OCI-LY1 (cell line): ENCODE measurements at regions not wholly inside any gene's neighbourhood (a gene's known extent, or its start where the extent isn't known, plus 50 kb on each side); places are given as distances from the start of the nearest gene placed in this dataset.

Source experiments
- H2AFZ ChIP-seq: fragments of 200-600 bp; sonication (generic), shearing (Covaris generic); 2 replicates; pipeline ENCODE4 v1.6.0; 2014; ENCODE audit warnings: antibody characterized with exemption, mild to moderate bottlenecking, low read length
- H3F3A ChIP-seq: fragments of 200-600 bp; sonication (generic), shearing (Covaris generic); 2 replicates; pipeline ENCODE4 v1.6.0; 2014; ENCODE audit warnings: mild to moderate bottlenecking, antibody characterized with exemption, low read length, moderate library complexity; ENCODE audit not compliant: insufficient read depth
- H3K27ac ChIP-seq: fragments of 200-600 bp; sonication (generic); 2 replicates; pipeline ENCODE4 v1.5.1; 2014; ENCODE audit warnings: low read length, mixed run types, mild to moderate bottlenecking, low read depth; ENCODE audit not compliant: poor library complexity, severe bottlenecking
- H3K27me3 ChIP-seq: fragments of 200-600 bp; sonication (generic); 2 replicates; pipeline ENCODE4 v1.6.0; 2014; ENCODE audit warnings: antibody characterized with exemption, mild to moderate bottlenecking, low read length, moderate library complexity; ENCODE audit not compliant: insufficient read depth
- H3K36me3 ChIP-seq: fragments of 200-600 bp; sonication (generic); 2 replicates; pipeline ENCODE4 v1.6.1; 2014; ENCODE audit warnings: mild to moderate bottlenecking, antibody characterized with exemption, low read length, moderate library complexity, mixed read lengths; ENCODE audit not compliant: insufficient read depth
- H3K4me1 ChIP-seq: fragments of 200-600 bp; sonication (generic); 2 replicates; pipeline ENCODE4 v1.5.1; 2014; ENCODE audit warnings: mild to moderate bottlenecking, low read length, moderate library complexity; ENCODE audit not compliant: insufficient read depth, severe bottlenecking
- H3K4me2 ChIP-seq: fragments of 200-600 bp; sonication (generic), shearing (Covaris generic); 2 replicates; pipeline ENCODE4 v1.6.1; 2014; ENCODE audit warnings: low read length
- H3K4me3 ChIP-seq: fragments of 200-600 bp; sonication (generic); 2 replicates; pipeline ENCODE4 v1.5.1; 2014; ENCODE audit warnings: low read length, low read depth, mild to moderate bottlenecking, mixed read lengths; ENCODE audit not compliant: poor library complexity, severe bottlenecking
- H3K79me2 ChIP-seq: fragments of 200-600 bp; shearing (Covaris generic); 2 replicates; pipeline ENCODE4 v1.6.1; 2016; ENCODE audit warnings: mixed run types, low read length, mixed read lengths; ENCODE audit not compliant: insufficient read depth
- H3K9ac ChIP-seq: fragments of 200-600 bp; sonication (generic), shearing (Covaris generic); 2 replicates; pipeline ENCODE4 v1.6.1; 2014; ENCODE audit warnings: mild to moderate bottlenecking, low read length, mixed read lengths
- H3K9me2 ChIP-seq: fragments of 200-600 bp; sonication (generic), shearing (Covaris generic); 2 replicates; pipeline ENCODE4 v1.6.1; 2014; ENCODE audit warnings: low read depth, mild to moderate bottlenecking, low read length, mixed read lengths
- H3K9me3 ChIP-seq: fragments of 200-600 bp; shearing (Covaris generic); 2 replicates; pipeline ENCODE4 v1.6.1; 2014; ENCODE audit warnings: low read length, mixed read lengths
- H4K20me1 ChIP-seq: fragments of 200-600 bp; sonication (generic), shearing (Covaris generic); 2 replicates; pipeline ENCODE4 v1.6.0; 2016; ENCODE audit warnings: mild to moderate bottlenecking, low read length; ENCODE audit not compliant: insufficient read depth
- CTCF ChIP-seq: fragments of 200-600 bp; sonication (generic), shearing (Covaris generic); IDR thresholded peaks from 2 replicates; pipeline ENCODE4 v1.5.1; 2017; ENCODE audit warnings: mild to moderate bottlenecking, antibody characterized with exemption, low read length, moderate library complexity, mixed read lengths
- EZH2 ChIP-seq: fragments of 200-600 bp; sonication (generic), shearing (Covaris generic); IDR thresholded peaks from 2 replicates; pipeline ENCODE4 v1.8.0; 2017; ENCODE audit warnings: borderline replicate concordance, mixed run types, mild to moderate bottlenecking, antibody characterized with exemption, low read length, moderate library complexity, mixed read lengths

GRCh38 chr19:56927791-56928207 lies 87.3 kb upstream of the PEG3 start:
- no peaks in the 10 kb centered on the region for H3K9me2 ChIP-seq

GRCh38 chr19:56930647-56931535 lies 90.4 kb upstream of the PEG3 start:
- no peaks in the 10 kb centered on the region for H3K27me3 ChIP-seq
- no peak overlapping the region for H3K9ac ChIP-seq
- no peaks in the 10 kb centered on the region for H3K79me2 ChIP-seq
- no peaks in the 10 kb centered on the region for H3K4me1 ChIP-seq
- H3K27ac ChIP-seq, result no peak overlapping the region
- H4K20me1 ChIP-seq, result no peaks in the 10 kb centered on the region
- TF ChIP-seq EZH2 (no peak), CTCF (no peak)
- H3K4me3 ChIP-seq, result no peak overlapping the region
- no peaks in the 10 kb centered on the region for H3K9me2 ChIP-seq
- no peaks in the 10 kb centered on the region for H3K36me3 ChIP-seq
- H3F3A ChIP-seq, result no peaks in the 10 kb centered on the region
- no peak overlapping the region for H3K4me2 ChIP-seq
- H3K9me3 ChIP-seq, result no peaks in the 10 kb centered on the region
- no peak overlapping the region for H2AFZ ChIP-seq

More at GRCh38 chr19:56927791-56928207, 87.3 kb upstream of the PEG3 start:
- Histone ChIP-seq H3K9me3 (no peaks in the 10 kb centered on the region), H3K79me2 (no peaks in the 10 kb centered on the region), H4K20me1 (no peaks in the 10 kb centered on the region), H3K4me2 (no peak overlapping the region), H3K9ac (no peak overlapping the region), H3K4me1 (no peaks in the 10 kb centered on the region), H3F3A (no peaks in the 10 kb centered on the region), H3K36me3 (no peaks in the 10 kb centered on the region), H3K27me3 (no peaks in the 10 kb centered on the region), H3K27ac (no peak overlapping the region), H2AFZ (no peak overlapping the region), H3K4me3 (no peak overlapping the region)
- TF ChIP-seq EZH2 (no peak), CTCF (no peak)

GRCh38 chr19:56933014-56933705 lies 92.6 kb upstream of the PEG3 start:
- H3K9me3 ChIP-seq, result no peaks in the 10 kb centered on the region
- H3K36me3 ChIP-seq, result no peaks in the 10 kb centered on the region
- H3K9me2 ChIP-seq, result no peaks in the 10 kb centered on the region
- no peak overlapping the region for H3K4me3 ChIP-seq
- TF ChIP-seq EZH2 (no peak), CTCF (no peak)
- no peaks in the 10 kb centered on the region for H4K20me1 ChIP-seq
- H3K4me2 ChIP-seq, result no peak overlapping the region
- no peaks in the 10 kb centered on the region for H3K79me2 ChIP-seq
- H3F3A ChIP-seq, result no peaks in the 10 kb centered on the region
- no peaks in the 10 kb centered on the region for H3K27me3 ChIP-seq
- no peaks in the 10 kb centered on the region for H3K4me1 ChIP-seq
- H3K27ac ChIP-seq, result no peak overlapping the region
- no peak overlapping the region for H2AFZ ChIP-seq
- no peak overlapping the region for H3K9ac ChIP-seq
